ENCODE measurements at regions not wholly inside any gene's neighbourhood (a gene's known extent, or its start where the extent isn't known, plus 50 kb on each side); places are given as distances from the start of the nearest gene placed in this dataset.

DNA sequence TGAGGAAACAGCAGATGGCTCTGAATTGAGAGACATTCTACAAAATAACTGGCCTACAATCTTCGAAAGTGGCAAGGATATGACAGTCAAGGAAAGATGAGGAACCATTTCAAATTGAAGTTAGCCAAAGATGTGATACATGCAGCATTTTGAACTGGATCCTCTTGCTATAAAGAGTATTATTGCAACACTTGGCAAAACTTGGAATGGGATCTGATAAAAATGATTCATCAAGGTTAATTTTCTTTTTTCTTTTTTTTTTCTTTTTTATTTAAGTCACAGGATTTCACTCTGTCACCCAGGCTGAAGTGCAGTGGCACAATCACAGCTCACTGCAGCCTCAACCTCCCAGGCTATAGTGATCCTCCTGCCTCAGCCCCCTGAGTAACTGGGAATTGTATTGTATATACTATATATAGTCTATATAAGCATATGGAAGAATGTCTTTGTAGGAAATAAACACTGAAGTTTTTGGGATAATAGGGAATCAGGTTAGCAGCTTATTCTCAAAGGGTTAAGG is 49.8 kb upstream of the GJA8 start:
- Histone ChIP-seq H3K4me3 (ENCODE audit: low read depth, low read length) (no peak overlapping the region), H3K27me3 (ENCODE audit: insufficient read depth, low read depth, severe bottlenecking) (no peaks in the 10 kb centered on the region), H3K9me3 (ENCODE audit: severe bottlenecking) (peaks cover 5% of the 10 kb centered on the region), H3K36me3 (no peaks in the 10 kb centered on the region), H3K27ac (no peak overlapping the region)
- TF ChIP-seq, protein P1, sequence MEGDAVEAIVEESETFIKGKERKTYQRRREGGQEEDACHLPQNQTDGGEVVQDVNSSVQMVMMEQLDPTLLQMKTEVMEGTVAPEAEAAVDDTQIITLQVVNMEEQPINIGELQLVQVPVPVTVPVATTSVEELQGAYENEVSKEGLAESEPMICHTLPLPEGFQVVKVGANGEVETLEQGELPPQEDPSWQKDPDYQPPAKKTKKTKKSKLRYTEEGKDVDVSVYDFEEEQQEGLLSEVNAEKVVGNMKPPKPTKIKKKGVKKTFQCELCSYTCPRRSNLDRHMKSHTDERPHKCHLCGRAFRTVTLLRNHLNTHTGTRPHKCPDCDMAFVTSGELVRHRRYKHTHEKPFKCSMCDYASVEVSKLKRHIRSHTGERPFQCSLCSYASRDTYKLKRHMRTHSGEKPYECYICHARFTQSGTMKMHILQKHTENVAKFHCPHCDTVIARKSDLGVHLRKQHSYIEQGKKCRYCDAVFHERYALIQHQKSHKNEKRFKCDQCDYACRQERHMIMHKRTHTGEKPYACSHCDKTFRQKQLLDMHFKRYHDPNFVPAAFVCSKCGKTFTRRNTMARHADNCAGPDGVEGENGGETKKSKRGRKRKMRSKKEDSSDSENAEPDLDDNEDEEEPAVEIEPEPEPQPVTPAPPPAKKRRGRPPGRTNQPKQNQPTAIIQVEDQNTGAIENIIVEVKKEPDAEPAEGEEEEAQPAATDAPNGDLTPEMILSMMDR (IDR thresholded peaks at IDR 0.05; ENCODE audit: low read depth, low read length) = no peak
- DNase-seq = no peak

Measured in WERI-Rb-1 (cell line).